EL (cell line): ENCODE measurements at regions not wholly inside any gene's neighbourhood (a gene's known extent, or its start where the extent isn't known, plus 50 kb on each side); places are given as distances from the start of the nearest gene placed in this dataset.
A peak's percentile ranks its signal among the peaks of the same experiment; 100 is the strongest.
"Not testable (repeated sequence)": the region's sequence is repeated elsewhere in the genome, so short reads cannot be mapped to it uniquely, and the experiment has no call there.

Experiments
- DNase-seq: peaks from one replicate; pipeline ENCODE4 v3.0.0-alpha.2; 2016

DNA sequence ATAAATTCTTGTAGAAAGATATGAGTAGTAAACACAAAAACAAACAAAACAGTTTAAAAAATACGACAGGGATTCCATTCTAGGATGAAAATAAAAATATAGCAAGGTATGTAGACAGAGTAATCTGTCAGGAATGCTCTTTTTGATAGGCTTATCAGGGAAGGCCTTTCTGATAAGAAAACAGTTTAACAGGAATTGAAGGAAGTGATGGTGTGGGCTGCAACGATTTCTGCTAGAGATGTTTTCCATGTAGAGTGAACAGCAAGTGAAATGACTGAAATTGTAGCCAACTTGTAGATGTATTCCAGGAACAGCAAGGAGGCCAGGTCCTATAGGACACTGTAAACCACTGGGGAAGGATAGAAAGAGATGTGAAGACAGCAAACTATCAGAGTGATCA lies 689.7 kb upstream of the GJE1 start:
- DNase-seq = no peak

DNA sequence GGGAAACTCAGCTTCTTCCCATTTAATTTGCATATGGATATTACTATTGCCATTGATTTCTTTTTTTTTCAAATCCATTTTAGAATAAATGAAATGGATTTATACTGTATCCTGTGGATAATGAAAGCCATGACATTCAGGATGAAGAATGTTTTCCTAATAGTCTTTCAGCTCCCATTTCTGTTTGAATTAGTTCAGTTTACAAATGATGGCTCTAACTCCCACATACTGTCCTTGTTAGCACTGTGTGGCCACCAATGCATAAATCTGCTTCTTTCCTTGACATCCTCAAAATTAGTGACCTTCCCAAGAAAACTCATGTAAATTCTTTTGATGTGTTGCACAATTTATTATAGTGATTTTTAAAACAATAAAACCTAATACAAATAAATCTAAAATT lies 693.2 kb upstream of the GJE1 start:
- no peak for DNase-seq

DNA sequence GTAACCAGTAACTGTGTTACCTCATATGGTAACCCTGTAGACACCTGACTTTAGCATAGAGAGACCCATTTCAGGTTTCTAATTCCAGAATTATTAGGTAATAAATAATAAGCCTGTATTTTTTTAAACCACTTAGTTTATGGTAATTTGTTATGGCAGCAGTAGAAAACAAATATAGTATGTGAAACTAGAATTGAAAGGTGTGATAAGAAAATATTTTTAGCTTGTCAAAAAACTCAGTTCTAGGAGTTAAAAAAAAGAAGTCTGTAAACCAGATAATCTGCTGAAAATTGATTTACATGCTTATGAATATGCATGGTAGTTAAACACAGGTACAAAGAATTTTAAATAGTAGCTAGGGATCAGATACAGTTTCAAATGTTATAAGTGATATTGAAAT lies 695.0 kb upstream of the GJE1 start:
- DNase-seq = no peak

DNA sequence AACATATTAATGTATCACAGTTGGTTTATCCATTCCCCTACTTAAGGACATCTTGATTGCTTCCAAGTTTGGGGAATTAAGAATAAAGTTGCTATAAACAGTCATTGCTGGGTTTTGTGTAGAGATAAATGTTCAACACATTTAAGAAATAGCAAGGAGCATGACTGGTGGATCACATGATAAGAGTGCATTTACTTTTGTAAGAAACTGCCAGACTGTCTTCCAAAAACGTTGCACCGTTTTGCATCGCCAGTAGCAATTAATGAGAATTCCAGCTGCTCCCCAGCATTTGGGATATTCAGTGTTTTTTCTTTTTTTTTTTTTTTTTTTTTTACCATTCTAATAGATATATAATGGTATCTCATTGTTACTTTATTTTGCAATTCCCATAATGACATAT lies 695.7 kb upstream of the GJE1 start:
- no peak for DNase-seq

DNA sequence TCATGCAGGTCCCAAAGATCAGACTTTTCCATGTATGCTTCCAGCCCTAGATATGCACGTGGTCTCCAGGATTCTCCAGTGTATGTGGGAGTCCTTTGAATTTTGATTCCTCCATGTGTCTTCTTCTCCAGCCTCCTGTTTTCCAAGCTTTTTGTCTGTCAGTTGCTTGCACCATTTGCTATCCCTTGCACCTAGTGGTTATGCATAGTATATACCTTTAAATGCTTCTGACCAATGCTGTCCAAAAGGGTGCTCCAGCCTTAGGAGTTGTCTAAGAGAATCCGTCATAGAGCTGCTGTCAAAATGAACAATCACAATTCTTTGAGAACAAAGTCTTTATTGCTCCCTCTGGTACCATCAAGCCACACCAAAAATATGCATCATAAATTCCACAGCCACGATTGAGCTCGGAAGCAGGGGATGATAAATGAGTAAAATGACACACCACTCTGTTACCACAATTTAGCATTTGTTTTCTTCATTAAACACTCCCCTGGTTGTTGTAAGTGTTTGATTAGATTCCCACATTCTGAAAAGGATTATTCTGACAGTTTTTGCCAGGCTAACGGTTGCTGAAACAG lies 706.2 kb upstream of the GJE1 start:
- peak; percentile 21 for DNase-seq

DNA sequence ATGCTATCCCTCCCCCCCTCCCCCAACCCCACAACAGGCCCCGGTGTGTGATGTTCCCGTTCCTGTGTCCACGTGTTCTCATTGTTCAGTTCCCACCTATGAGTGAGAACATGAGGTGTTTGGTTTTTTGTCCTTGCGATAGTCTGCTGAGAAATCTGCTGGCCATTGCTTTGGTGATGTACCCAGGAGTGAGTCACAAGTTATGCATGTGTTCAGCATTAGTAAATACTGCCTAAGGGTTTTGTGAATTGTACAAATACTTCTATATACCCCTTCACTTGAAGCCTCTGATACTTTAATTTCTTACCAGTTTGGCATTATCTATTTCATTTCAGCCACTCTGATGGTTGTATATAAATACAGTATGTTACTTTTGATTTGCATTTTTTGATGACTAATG lies 711.3 kb upstream of the GJE1 start:
- peak; percentile 89 for DNase-seq

DNA sequence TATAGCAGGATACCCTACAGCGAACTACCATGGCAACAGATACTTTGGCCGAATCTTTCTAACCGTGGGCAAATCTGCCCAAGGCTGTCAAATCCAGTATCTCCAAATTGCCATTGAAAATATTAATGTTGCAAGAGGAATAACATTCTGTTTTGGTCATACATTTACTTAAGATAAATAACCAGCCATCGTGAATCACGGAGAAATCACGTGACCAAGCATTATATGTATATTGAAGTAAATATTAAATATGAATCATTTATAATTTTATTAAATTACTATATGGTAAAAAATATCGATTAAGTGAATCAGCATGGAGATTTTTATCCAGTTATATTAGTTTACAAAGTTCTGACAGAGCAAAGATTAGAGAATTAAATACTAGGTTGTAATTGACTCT lies 714.6 kb upstream of the GJE1 start:
- DNase-seq = no peak

DNA sequence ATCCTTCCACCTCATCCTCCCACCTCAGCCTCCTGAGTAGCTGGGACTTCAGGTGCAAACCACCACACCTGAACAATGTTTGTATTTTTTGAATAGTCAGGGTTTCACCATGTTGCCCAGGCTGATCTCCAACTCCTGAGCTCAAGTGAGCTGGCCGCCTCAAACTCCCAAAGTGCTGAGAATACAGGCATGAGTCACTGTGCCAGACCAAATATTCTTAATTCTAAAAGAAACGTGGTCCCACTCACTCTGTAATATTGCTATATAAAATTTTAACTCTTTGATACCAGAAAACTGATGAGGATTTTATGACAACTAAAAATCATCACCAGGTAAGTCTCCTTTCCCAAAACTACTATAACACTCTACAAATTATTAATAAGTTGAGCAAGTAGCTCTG lies 716.8 kb upstream of the GJE1 start:
- DNase-seq = no peak

DNA sequence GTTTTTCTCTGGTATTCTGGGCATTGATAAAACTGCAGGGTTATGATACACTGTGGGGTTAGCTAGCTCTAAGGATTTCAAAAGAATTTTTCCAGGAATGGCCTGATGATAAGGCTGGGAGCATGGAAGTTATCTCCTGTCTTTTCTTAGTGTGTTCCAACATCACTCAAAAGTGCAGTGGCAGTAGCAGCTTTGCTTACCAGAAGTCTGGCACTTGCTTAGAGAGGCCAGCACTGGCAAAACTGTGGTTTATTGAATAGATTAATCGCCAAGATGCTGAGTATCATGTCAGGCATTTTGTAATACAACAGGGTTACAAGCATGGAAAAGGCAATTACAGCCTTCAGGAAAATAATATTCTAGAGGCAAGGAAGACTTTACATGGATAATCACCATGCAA lies 719.5 kb upstream of the GJE1 start:
- no peak for DNase-seq

DNA sequence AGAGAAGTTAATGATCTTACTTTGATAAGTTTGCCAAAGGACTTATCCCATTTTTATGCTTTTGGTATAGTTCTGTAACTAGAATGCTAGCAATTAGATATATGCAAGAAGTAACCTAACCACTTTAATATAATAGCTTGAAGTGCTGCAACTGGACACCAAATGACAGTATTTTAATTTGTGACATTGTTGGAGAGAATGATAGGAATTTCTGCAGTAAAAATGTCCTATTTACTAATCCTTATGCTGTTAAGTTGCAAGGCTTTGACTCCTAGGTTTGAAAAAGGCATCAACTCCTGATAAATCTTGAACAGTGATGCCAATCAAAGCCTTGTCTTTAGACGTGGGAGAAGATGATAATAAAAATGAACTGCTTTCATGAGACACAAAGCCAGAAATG lies 726.0 kb upstream of the GJE1 start:
- no peak for DNase-seq

DNA sequence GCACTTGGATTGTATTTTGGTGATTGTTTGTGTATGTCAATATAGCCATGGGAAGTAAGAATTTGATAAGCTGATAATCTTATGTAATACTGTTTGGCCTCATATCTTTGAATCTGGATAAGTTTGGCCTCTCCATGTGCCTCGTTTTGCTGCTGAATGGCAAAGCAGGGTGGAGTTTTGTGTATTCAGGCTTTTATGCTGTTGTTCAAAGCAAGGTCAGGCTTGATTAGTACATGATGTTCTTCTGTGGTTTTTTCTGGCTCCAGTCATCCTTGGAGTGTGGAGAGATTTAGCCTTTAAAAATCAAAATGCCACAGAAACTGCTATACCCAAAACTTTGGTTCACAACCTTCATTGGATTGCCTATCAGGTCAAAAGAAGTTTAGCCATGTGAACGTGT lies 728.9 kb upstream of the GJE1 start:
- DNase-seq = no peak

DNA sequence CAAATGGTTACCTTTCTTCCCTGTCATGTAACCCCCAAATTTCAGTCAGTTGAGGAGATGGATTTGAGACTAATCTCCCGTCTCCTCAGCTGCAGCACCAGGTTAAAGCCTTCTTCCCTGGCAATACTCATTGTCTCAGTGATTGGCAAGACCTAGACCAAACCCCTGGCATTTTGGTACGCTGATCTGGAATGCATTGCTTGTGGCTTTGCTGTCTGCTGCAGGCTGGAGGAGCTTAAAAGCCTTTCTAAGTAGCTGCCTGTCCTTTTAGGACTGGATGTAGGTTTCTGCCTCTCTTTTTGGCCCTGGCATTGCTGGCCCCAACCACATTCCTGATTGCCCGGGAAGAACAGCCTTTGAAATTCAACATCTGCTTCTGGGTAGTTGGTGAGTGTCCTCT lies 729.6 kb upstream of the GJE1 start:
- DNase-seq = no peak

DNA sequence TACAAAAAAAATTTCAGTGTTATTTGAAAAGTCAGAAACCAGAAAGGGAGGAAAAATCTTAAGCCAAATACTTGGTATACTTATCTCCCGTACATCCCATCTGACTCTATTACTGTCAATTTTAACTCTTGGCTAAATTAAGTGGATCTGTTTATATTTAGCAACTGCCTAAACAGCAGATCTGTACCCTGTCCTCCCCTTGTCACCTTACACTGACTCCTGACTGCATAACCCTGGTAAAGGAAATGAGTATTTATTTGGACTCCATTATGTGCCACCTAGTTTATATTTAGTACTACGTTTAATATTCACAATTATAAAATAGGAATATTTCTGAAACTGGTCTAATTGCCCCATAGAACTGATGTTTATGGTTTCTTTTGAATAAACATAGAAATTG lies 730.2 kb upstream of the GJE1 start:
- DNase-seq = no peak

DNA sequence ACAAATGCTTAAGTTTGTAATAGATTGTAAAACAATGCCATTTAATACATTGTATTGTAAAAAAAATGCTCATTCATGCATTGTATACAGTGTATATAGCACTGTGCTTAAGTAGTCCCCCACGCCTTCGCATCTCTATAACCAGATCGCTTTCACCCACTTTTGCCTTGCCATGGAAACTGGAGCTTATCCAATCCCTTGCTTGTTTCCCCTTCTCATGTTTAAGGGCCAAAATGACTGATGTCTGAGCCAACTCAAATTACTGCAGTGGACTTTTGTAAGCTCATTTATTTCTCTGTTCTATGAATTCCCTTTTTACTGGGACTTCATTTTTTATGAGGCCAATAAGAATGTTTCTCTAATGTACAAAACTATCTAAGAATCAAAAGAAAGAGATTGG lies 730.9 kb upstream of the GJE1 start:
- DNase-seq = no peak

DNA sequence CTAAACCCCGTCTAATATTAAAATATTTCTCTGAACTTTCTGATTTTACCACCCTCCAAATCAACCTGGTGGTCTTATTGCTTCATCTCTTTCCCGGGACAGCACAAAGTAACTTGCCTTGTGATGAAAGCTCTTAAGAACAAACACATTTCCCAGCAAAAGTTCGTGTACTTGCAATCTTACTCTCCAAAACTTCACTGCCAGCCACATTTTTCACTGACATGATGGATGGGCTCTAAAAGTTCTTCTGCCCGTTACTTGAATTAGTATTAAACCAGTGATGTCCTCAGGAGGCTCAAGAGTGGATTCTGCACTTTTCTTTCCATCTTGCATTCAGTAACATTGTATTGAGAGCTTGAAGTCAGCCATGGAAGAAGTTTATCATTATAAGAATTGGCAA lies 731.6 kb upstream of the GJE1 start:
- no peak for DNase-seq

DNA sequence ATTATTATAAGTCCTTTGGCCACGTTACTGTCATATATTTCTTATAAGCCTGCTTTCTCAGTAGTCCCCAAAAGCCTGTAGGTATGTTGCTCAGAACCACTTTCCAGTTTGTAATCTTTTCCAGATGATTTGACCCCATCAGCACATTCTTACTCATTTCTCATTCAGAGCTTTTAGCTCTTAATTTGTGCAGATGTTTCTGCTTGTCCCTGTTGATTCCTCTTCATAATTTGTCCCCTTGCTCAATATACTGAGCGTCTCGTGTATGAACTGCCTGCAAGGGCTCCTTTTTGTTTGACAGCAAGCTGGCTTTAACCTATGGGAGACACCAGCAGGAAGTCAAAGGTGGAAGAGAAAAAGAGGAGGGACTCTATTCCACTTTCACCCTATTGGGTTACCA lies 733.8 kb upstream of the GJE1 start:
- no peak for DNase-seq

DNA sequence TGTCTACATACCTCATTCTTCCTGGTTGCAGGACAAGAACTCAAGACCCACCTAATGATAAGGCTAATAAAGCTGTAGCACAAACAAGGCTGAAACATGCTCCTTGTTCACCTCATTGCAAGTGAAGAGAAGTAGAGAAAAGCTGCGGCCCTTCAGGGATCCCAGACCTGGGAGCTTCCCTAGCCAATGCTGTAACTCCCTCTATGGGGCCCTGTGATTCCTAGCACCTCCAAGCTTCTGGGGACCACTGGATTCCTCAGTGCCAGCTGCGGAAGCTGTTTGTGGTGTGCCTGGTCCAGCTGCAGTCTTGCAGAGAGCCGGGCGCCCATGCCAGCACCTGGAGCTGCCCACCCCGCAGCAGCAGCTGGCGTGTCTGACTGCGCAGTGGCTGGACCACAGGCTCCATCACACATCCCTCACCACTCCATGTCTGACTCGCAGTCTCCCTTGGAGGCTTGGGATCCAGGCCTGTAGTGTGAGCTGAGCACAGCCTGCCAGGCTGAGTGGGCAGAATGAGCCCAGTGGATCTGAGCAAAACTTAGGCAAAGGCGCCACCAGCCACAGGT lies 737.2 kb upstream of the GJE1 start:
- no peak for DNase-seq

DNA sequence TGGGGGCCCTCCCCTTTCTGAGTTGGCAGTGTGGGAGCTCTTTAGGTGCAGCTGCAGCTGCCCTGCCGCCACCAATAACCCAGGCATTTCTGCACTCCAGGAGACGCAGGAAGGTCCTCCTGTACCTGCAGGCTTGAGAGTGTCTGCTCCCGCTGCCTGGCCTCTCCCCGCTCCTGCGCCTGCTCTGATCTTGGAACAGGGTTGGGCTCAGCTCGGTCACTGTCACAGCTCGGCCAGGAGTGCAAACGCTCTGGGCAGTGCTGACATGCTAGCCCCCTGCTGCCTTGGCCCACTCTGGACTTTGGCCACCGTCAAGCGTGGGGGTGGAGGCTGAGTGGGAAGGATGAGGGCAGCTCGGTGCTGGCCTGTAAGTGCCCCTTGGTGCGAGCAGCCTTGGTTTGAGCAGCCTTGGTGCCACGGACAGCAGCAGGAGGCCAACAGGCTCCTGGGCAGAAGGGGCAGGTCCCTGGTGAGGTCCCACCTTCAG lies 738.1 kb upstream of the GJE1 start:
- DNase-seq = no peak

DNA sequence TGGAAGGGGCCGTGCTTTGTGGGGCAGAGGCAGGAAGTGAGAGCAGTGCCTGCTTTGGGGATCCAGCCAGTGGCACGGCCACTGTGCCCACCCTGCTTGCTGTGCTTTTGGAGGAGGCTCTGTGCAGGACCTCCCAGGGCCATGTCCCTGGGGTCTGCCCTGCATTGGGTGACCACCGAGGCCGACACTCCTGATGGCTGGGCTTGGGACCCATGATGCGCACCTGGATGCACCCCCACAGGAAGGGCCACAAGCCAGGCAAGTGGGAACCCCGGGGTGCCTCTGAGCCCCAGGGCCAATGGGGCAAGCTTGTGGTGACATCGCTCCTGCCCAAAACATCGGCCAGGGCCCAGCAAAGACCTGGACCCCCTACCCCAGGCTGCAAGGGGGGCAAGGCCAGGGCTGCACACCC lies 738.6 kb upstream of the GJE1 start:
- no peak for DNase-seq

DNA sequence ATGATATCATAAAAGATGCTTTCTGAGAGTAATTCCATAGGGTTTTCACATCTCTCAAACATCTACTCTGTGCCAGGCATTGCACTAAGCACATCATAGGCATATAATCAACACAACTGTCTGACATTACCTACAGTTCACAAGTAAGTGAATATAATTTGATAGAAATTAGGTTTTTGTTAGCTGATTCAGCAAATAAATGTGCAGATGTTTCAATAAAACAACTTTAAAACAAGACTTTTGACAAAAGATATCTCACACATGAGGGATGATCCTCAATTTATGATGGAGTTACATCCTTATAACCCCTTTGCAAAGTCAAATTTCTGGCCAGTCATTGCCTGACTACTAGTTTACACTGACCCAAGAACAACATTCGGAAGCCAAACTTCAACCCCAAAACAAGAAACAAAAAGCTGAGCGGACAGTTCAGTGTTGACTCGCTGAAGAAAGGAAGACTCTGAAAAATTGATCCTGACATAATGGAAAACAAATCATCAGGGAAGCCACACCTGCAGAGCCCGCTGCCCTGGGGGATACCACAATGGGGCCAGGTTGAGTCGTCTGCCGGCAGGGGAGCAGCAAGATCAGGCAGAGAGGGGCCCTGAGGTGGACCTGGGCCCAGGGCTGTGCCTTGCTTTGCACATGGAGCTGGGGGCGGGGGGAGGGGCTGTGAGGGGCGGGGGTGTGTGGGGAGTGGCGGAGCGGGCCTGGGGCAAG lies 739.2 kb upstream of the GJE1 start:
- DNase-seq = no peak

DNA sequence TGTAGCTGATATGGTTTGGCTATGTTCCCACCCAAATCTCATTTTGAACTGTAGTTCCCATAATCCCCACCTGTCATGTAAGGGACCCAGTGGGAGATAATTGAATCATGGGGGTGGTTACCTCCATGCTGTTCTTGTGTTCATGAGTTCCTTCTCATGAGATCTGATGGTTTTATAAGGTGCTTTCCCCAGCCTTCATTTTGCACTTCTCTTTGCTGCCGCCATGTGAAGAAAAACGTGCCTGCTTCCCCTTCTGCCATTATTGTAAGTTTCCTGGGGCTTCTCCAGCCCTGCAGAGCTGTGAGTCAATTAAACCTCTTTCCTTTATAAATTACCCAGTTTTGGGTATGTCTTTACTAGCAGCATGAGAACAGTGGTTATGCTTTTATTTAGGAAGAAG lies 741.6 kb upstream of the GJE1 start:
- DNase-seq = not testable (repeated sequence)

DNA sequence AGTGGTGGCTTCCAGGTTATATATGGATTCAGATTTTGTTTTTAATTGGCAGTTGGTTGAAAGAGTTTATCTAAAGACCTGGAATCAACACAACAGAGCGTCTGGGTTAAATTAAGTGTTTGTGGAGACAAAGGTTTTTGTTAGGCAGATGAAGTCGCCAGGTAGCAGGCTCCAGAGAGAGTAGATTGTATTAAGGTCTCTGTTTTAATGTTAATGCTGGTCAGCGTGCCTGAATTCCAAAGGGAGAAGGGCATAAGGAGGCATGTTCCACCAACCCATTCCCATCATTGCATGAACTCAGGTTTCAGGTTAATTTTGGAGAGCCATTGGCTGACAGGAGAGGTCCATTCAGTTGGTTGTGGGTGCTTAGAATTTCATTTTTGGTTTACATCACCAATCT lies 744.1 kb upstream of the GJE1 start:
- no peak for DNase-seq

DNA sequence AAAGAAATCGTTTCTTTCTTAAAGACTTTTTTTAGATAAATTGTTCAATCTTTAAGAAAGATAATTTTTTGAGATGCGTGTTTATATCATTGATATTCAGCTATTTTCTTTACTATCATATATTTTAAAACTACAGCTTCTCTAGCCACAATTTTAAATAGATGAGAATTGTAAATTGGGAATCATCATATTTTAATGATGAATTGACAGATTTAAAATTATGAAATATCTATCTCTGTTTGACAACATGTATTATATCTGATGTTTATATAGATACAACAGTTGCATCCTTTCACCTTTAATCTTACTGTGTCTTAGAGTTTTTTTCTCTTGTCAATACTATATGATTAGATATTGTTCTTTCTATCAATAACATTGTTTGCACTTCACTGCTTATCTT lies 762.3 kb upstream of the GJE1 start:
- DNase-seq = no peak

DNA sequence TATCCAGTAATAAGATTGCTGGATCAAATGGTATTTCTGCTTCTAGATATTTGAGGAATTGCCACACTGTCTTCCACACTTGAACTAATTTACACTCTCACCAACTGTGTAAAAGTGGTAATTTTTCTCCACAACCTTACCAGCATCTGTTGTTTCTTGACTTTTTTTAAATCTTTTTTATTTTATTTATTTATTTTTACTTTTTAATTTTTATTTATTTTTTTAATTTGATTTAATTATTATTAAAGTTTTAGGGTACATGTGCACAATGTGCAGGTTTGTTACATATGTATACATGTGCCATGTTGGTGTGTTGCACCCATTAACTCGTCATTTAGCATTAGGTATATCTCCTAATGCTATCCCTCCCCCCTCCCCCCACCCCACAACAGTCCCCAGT lies 765.9 kb upstream of the GJE1 start:
- DNase-seq = not testable (repeated sequence)

DNA sequence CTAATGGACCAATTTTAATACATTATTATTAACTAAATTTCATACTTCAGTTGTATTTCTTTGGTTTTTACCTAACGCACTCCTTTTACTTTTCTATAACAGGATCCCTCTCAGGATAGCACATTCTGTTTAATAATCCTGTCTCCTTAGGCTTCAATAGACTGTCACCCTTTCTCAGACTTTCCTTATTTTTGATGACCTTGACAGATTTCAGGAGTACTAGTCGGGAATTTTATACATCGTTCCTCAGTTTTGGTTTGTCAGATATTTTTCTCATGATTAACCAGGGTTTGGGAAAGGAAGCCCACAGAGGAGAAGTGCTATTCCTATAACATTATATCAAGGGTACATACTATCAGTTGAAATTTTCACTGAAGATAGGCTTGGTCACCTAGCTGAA lies 768.0 kb upstream of the GJE1 start:
- DNase-seq = no peak
